Pancreas (tissue), 10 donors: ENCODE measurements at regions not wholly inside any gene's neighbourhood (a gene's known extent, or its start where the extent isn't known, plus 50 kb on each side); places are given as distances from the start of the nearest gene placed in this dataset.

Source experiments
- ATAC-seq, 4 donors: fragments of 200-7000 bp; cut with Tn5 transposase; one replicate each; pipeline versions ENCODE4 v1.8.0 to v1.9.1; 2020; ENCODE audit warnings: mild to moderate bottlenecking in 4 of 4, moderate library complexity in 4 of 4
- DNase-seq, 6 donors: peaks; one replicate each; pipeline ENCODE4 v3.0.0-alpha.2; 2020
- FAIRE-seq: peaks from 2 replicates; lab custom pipeline; 2012; peaks lifted over from hg19 to GRCh38; lab: Jason Lieb, UNC
- H3K27ac ChIP-seq, 4 donors: fragments of 200-600 bp; sonication (generic); 1 replicate in 3 of 4; 2 replicates in 1 of 4; pipeline versions ENCODE4 v1.5.0 to v1.8.0; 2020
- H3K27me3 ChIP-seq, 4 donors: fragments of 200-600 bp; one replicate each; pipeline ENCODE4 v1.8.0; 2021
- H3K36me3 ChIP-seq, 3 donors: fragments of 200-600 bp; sonication (generic) in 1 of 3; one replicate each; pipeline versions ENCODE4 v1.5.0 to v1.8.0; 2020 to 2021
- H3K4me1 ChIP-seq, 3 donors: fragments of 200-600 bp; one replicate each; pipeline ENCODE4 v1.8.0; 2021
- H3K4me3 ChIP-seq, 4 donors: fragments of 200-600 bp; sonication (generic) in 2 of 4; one replicate each; pipeline versions ENCODE4 v1.5.0 to v1.8.0; 2020 to 2021
- H3K9me3 ChIP-seq, 4 donors: fragments of 200-600 bp; one replicate each; pipeline ENCODE4 v1.8.0; 2021
- WGBS, 2 donors: extraction: QIAGEN DNeasy Blood & Tissue Kit; methylation state at CpG; one replicate each; pipeline ENCODE4 v1.1.7; 2013; 5-methylcytosine and 5-hydroxymethylcytosine counted together
- intact Hi-C, 3 donors: fragments of 100-400 bp; cut with DNase I; formaldehyde crosslinking; loops; one replicate each; pipeline versions ENCODE4 v1.11.1 to v1.14.2; 2022
- TF ChIP-seq, protein P1 (sequence below), 4 donors: fragments of 200-600 bp; sonication (generic) in 3 of 4; IDR thresholded peaks; one replicate each; pipeline versions ENCODE4 v1.5.0 to v1.8.0; 2021; ENCODE audit warnings: antibody characterized with exemption in 4 of 4
- donor health status: healthy with polysubstance abuse.
- donor health status: DM: no; HTN: no; CAD: no; lungs with moderate emphysema.
- donor health status: DM: no; HTN: no; CAD: no.
- donor health status: control.
- donor health status: control.
- donor health status: Bipolar disorder and iron deficiency.
- donor health status: DM: yes; HTN: yes; CAD: no.
- donor health status: DM: no; HTN: no; CAD: no.
- donor health status: DM: no; HTN: no; CAD: no.
- donor health status: DM: yes; HTN: yes; CAD: no.

DNA sequence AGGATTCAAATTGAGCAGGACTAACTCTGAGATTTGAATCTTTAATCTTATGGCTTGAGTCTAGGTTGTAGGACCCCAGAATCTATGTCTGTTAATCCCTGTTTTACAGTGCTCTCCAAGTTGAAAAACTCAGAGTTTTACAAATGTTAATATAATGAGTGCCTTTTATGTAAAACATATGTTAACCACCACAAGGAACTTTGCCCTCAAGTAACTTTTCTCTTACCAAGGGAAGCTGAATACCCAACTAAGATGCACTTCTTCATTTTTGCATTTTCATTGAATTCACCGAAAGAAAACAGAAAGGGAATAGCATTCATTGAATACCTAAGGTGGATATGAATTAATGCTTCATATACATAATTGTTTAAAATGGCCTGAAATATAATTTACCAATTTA lies 338.1 kb downstream of the RPRM start:
- H3K27ac ChIP-seq: no peak overlapping the region
- H3K27me3 ChIP-seq: no peaks in the 10 kb centered on the region
- FAIRE-seq (no peak), DNase-seq (no peak), ATAC-seq (no peak)
- H3K36me3 ChIP-seq: no peaks in the 10 kb centered on the region
- intact Hi-C loops: no loop called here
- TF ChIP-seq, protein P1, sequence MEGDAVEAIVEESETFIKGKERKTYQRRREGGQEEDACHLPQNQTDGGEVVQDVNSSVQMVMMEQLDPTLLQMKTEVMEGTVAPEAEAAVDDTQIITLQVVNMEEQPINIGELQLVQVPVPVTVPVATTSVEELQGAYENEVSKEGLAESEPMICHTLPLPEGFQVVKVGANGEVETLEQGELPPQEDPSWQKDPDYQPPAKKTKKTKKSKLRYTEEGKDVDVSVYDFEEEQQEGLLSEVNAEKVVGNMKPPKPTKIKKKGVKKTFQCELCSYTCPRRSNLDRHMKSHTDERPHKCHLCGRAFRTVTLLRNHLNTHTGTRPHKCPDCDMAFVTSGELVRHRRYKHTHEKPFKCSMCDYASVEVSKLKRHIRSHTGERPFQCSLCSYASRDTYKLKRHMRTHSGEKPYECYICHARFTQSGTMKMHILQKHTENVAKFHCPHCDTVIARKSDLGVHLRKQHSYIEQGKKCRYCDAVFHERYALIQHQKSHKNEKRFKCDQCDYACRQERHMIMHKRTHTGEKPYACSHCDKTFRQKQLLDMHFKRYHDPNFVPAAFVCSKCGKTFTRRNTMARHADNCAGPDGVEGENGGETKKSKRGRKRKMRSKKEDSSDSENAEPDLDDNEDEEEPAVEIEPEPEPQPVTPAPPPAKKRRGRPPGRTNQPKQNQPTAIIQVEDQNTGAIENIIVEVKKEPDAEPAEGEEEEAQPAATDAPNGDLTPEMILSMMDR (IDR thresholded peaks at IDR 0.05): no peak
- H3K4me3 ChIP-seq: no peak overlapping the region
- no peaks in the 10 kb centered on the region for H3K9me3 ChIP-seq
- H3K4me1 ChIP-seq: peaks cover 0 to 6% (median 0%) of the 10 kb centered on the region in 3 donors
- WGBS, 2 donors: 88 to 96% methylated on average over 1 of the region's 1 CpG

GRCh38 chr2:153138651-153139375 lies 339.7 kb downstream of the RPRM start:
- H3K9me3 ChIP-seq: no peaks in the 10 kb centered on the region
- no peaks in the 10 kb centered on the region for H3K4me1 ChIP-seq
- H3K4me3 ChIP-seq: no peak overlapping the region
- 90 to 92% methylated on average over 2 of the region's 2 CpGs for WGBS, 2 donors
- TF ChIP-seq, protein P1 (IDR thresholded peaks at IDR 0.05): no peak
- intact Hi-C loops: no loop called here
- ATAC-seq (no peak), DNase-seq (no peak), FAIRE-seq (no peak)
- no peaks in the 10 kb centered on the region for H3K36me3 ChIP-seq
- no peaks in the 10 kb centered on the region for H3K27me3 ChIP-seq
- no peak overlapping the region for H3K27ac ChIP-seq

GRCh38 chr2:153136216-153136615 lies 342.3 kb downstream of the RPRM start:
- intact Hi-C loops: no loop called here
- TF ChIP-seq, protein P1 (IDR thresholded peaks at IDR 0.05): no peak
- FAIRE-seq (no peak), DNase-seq (no peak), ATAC-seq (no peak)
- no peaks in the 10 kb centered on the region for H3K36me3 ChIP-seq
- H3K9me3 ChIP-seq: no peaks in the 10 kb centered on the region
- no peak overlapping the region for H3K4me3 ChIP-seq
- H3K27ac ChIP-seq: no peak overlapping the region
- no peaks in the 10 kb centered on the region for H3K4me1 ChIP-seq
- no peaks in the 10 kb centered on the region for H3K27me3 ChIP-seq
- 54 to 62% methylated on average over 2 of the region's 2 CpGs for WGBS, 2 donors

- Histone ChIP-seq H3K4me1 (no peaks in the 10 kb centered on the region), H3K4me3 (no peak overlapping the region), H3K27me3 (no peaks in the 10 kb centered on the region), H3K9me3 (no peaks in the 10 kb centered on the region), H3K36me3 (no peaks in the 10 kb centered on the region), H3K27ac (no peak overlapping the region)
- TF ChIP-seq, protein P1 (IDR thresholded peaks at IDR 0.05): no peak
- 52 to 70% methylated on average over 1 of the region's 1 CpG for WGBS, 2 donors
- ATAC-seq (no peak), FAIRE-seq (no peak), DNase-seq (no peak)
- intact Hi-C loops: no loop called here
These were observed 343.8 kb downstream of the RPRM start for GRCh38 chr2:153134725-153135124.

DNA sequence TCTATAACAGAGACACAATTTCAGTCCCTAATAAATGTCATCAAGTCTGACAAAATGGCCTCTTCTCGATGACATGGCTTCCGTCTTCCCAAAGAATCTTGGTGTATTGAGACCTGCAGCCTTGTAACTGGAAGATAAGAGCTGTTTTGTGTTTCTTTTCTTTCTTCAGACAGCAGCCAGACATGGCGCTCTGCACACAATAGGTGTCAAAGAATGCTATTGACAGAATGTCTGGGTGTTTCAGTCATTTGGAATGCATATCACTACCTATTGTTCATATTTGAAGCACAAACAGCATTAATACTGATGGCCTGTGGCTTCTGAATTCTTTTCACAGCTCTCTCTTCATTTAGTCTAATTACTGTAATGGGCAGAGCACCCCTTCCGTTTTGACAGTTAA lies 344.8 kb downstream of the RPRM start:
- no peaks in the 10 kb centered on the region for H3K4me1 ChIP-seq
- no peak for FAIRE-seq
- intact Hi-C loops: no loop called here

More for the DNA sequence above, 344.8 kb downstream of the RPRM start:
- 67 to 70% methylated on average over 4 of the region's 4 CpGs for WGBS, 2 donors
- Histone ChIP-seq H3K27ac (no peak overlapping the region), H3K9me3 (no peaks in the 10 kb centered on the region), H3K4me3 (no peak overlapping the region), H3K27me3 (no peaks in the 10 kb centered on the region), H3K36me3 (no peaks in the 10 kb centered on the region)
- ATAC-seq (no peak), DNase-seq (no peak)
- TF ChIP-seq, protein P1 (IDR thresholded peaks at IDR 0.05): no peak
